ENCODE measurements at regions not wholly inside any gene's neighbourhood (a gene's known extent, or its start where the extent isn't known, plus 50 kb on each side); places are given as distances from the start of the nearest gene placed in this dataset.

DNA sequence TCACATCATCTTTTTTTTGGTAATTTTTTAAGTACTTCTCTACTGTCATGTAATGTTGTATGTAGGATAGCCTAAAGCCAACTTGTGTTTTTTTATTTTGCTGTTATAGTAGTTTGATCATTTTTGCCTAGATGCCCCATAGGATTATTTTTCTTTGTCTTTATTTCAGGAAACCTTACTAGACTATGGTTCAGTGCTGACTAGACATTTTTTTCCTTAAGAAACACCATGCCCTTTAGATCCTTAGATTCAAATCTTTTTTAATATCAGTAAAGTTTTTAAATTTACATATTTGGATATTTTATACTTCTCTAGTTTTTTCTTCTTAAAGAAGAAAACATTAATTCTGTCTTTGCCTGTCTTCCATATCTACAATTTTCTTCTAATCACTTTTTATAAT, 221.3 kb downstream of the IDS start:
- TF ChIP-seq, protein P1, sequence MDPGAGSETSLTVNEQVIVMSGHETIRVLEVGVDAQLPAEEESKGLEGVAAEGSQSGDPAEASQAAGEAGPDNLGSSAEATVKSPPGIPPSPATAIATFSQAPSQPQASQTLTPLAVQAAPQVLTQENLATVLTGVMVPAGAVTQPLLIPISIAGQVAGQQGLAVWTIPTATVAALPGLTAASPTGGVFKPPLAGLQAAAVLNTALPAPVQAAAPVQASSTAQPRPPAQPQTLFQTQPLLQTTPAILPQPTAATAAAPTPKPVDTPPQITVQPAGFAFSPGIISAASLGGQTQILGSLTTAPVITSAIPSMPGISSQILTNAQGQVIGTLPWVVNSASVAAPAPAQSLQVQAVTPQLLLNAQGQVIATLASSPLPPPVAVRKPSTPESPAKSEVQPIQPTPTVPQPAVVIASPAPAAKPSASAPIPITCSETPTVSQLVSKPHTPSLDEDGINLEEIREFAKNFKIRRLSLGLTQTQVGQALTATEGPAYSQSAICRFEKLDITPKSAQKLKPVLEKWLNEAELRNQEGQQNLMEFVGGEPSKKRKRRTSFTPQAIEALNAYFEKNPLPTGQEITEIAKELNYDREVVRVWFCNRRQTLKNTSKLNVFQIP (CRISPR knock-in tag; IDR thresholded peaks at IDR 0.05; ENCODE audit: borderline replicate concordance, low read depth), result no peak
- TF ChIP-seq, protein P2, sequence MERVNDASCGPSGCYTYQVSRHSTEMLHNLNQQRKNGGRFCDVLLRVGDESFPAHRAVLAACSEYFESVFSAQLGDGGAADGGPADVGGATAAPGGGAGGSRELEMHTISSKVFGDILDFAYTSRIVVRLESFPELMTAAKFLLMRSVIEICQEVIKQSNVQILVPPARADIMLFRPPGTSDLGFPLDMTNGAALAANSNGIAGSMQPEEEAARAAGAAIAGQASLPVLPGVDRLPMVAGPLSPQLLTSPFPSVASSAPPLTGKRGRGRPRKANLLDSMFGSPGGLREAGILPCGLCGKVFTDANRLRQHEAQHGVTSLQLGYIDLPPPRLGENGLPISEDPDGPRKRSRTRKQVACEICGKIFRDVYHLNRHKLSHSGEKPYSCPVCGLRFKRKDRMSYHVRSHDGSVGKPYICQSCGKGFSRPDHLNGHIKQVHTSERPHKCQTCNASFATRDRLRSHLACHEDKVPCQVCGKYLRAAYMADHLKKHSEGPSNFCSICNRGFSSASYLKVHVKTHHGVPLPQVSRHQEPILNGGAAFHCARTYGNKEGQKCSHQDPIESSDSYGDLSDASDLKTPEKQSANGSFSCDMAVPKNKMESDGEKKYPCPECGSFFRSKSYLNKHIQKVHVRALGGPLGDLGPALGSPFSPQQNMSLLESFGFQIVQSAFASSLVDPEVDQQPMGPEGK (CRISPR knock-in tag; IDR thresholded peaks at IDR 0.05; ENCODE audit: borderline replicate concordance), result no peak
- TF ChIP-seq ARNTL (CRISPR knock-in tag; IDR thresholded peaks at IDR 0.05; ENCODE audit: borderline replicate concordance, low read depth) (no peak), ZFP30 (CRISPR knock-in tag; IDR thresholded peaks at IDR 0.05) (no peak), TCF4 (CRISPR knock-in tag; IDR thresholded peaks at IDR 0.05; ENCODE audit: borderline replicate concordance) (no peak), SNAI2 (CRISPR knock-in tag; IDR thresholded peaks at IDR 0.05) (no peak), ZC3H10 (CRISPR knock-in tag; IDR thresholded peaks at IDR 0.05) (no peak), ZNF70 (CRISPR knock-in tag; IDR thresholded peaks at IDR 0.05) (no peak), BACH2 (CRISPR knock-in tag; IDR thresholded peaks at IDR 0.05; ENCODE audit: borderline replicate concordance) (no peak), CREB5 (CRISPR knock-in tag; IDR thresholded peaks at IDR 0.05; ENCODE audit: low read depth) (no peak), RARB (CRISPR knock-in tag; IDR thresholded peaks at IDR 0.05) (no peak)

All from SK-N-SH treated with all-trans-retinoic acid at 6 μM for 48 hours (cell line).